Stimulated activated CD4-positive, alpha-beta T cell treated with anti-CD3 and anti-CD28 coated beads, TNF-alpha, amount 100 ng/mL, for 24 hours (primary cell): ENCODE measurements at regions not wholly inside any gene's neighbourhood (a gene's known extent, or its start where the extent isn't known, plus 50 kb on each side); places are given as distances from the start of the nearest gene placed in this dataset.
A peak's percentile ranks its signal among the peaks of the same experiment; 100 is the strongest.
"Not testable (repeated sequence)": the region's sequence is repeated elsewhere in the genome, so short reads cannot be mapped to it uniquely, and the experiment has no call there.

Experiments used
- DNase-seq, 3 experiments: peaks; one replicate each; pipeline ENCODE4 v3.0.0-alpha.2; 2020; ENCODE audit warnings: low read depth in 3 of 3

DNA sequence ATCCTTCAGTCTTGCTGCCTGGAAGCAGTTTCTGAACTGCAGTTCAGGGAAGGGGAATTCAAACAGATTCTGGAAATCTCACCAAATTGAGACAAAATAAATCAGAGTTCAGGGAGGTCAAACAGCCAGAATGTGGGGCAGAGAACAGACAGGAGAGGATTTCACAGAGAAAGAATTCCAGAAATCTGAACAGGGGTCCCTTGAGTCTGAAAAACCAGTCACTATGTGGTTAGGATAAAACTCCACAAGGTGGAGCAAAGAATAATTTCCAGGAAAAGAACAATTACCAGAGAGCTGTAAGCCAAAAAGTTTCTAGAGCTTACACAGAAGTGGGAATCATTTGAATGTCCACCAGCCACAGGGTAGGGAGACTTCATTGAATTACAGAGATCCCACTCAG, 84.7 kb downstream of the URB2 start:
- no peak for DNase-seq

DNA sequence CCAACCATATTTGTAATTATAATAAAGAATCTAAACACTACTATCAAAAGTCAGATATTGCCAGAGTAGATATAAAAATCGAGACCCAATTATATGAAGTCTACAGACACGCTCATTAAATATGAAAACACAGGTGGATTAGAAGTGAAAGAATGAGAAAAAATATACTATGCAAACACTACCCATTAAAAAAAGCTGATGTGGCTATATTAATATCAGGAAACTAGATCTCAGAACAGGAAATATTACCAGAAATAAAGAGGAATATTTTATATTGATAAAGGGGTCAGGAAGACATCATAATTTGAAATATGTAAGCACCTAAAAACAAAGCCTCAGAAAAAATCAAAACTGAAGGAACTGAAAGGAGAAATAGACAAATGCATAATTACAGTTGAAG, 88.3 kb downstream of the URB2 start:
- DNase-seq, result no peak

DNA sequence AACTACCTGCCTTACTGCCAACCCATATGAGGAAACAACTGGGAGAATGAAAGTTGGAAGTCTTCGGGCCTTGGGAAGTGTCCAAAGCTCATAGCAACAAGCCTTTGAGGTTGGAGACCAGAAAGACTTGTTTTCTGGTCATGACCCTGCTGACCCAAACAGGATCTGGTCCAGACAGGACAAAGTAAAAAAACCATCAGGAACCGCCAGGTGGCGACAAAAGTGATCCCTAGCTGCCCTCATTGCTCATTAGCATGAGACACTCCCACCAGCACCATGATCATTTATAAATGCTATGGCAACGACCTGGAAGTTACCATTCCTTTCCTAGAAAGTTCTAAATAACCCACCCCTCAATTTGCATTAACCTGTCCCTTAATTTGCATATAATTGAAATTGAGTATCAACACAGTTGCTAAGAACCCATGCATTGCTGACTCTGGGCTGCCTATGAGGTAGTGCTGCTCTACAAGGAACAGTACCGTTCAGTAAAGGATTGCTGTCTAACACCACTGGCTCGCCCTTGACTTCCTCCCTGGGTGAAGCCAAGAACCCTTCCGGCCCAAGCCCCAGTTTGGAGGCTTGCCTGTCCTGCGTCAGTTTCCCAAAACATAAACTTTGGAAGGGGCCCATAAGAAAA, 89.0 kb downstream of the URB2 start:
- DNase-seq, result peak in 2 of 3 experiments; percentile 25 to 34

- DNase-seq, result no peak
Observed at GRCh38 chr1:229716069-229716468, 90.0 kb downstream of the URB2 start.

- no peak for DNase-seq
Observed at GRCh38 chr1:229716704-229717103, 90.7 kb downstream of the URB2 start.

DNA sequence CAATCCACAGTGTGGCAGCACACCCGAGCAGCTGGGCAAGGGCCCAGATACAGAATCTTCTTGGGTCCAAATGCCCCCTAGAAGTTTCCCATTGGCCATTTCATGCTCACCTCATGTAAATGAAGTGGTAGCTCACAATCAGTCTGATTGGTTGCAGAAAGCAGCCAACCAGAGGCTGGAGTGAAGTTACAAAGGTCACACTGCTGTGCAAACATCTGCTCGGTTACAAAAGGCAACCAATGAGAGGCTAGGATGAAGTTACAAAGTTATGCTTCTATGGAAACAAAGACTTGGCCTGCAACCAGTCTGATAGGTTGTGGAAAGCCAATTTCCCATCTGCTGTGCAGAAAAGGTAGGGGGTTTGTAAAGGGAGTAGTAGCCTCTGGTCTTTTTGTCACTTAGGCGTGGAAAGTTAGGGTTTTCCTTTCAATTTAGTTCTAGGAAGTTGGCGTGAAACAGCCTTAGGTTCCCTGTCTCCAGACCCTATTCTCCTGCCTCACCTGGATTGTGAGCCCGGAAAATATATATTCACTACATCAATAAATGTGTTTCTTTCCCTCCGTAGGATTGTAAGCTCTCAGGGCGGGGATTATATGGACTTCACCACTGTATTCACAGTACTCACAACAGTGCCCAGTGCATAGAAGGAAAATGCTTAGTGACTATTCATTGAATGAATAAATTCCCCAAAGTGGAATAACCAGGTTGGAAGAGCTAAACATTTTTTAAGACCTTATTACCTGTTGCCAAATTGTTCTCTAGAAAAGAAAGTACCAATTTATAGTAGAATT, 91.9 kb downstream of the URB2 start:
- DNase-seq, result no peak

DNA sequence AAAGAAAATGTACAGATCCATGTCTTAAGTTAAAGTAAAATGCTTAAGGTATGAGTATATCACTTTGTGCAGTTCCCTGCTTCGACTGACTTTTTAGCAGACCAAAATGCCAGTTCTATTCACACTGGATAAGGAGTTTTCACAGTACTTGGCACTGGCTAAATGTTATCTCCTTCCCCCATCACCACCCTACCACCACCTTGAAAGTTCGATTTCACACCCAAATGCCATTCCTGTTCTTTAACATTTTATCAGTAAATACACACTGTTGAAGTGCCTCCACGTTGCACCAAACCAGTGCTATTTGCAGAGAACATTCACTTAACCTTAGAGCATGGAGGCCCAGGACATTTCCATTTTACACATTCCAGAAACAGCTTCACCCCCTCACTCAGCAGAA, 100.0 kb downstream of the URB2 start:
- DNase-seq, result no peak

- DNase-seq, result no peak
Observed at GRCh38 chr1:229729916-229730315, 103.9 kb downstream of the URB2 start.

DNA sequence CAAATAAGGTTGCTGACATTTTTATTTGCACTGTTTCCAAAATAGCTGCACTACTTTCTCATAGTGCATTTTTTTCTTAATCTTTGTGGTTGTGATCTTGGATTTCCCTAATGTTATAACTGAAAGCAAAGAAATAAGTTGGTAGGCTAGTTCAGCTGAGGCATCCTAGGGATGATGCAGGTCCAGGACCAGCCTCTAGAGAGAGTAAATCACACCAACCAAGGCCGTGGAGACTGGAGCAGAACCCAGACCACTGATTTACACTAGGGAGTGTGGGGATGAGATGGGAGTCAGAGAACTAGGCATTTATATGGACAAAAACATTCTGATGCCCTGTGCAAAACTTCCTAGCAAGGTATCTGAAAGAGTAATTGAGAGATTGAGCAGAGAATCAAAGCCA, 104.5 kb downstream of the URB2 start:
- DNase-seq, result no peak

GRCh38 chr1:229732061-229732460, 106.0 kb downstream of the URB2 start:
- DNase-seq, result no peak

GRCh38 chr1:229736376-229736775, 110.3 kb downstream of the URB2 start:
- no peak for DNase-seq

DNA sequence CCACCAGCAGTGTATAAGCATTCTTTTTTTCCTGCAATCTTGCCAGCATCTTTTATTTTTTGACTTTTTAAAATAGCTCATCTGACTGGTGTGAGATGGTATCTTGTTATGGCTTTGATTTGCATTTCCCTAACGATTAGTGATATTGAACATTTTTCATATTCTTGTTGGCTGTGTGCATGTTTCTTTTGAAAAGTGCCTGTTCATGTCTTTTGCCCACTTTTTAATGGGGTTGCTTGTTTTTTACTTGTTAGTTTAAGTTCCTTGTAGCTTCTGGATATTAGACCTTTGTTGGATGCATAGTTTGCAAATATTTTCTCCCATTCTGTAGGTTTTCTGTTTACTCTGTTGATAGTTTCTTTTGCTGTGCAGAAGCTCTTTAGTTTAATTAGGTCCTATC, 116.6 kb downstream of the URB2 start:
- not testable (repeated sequence) for DNase-seq

DNA sequence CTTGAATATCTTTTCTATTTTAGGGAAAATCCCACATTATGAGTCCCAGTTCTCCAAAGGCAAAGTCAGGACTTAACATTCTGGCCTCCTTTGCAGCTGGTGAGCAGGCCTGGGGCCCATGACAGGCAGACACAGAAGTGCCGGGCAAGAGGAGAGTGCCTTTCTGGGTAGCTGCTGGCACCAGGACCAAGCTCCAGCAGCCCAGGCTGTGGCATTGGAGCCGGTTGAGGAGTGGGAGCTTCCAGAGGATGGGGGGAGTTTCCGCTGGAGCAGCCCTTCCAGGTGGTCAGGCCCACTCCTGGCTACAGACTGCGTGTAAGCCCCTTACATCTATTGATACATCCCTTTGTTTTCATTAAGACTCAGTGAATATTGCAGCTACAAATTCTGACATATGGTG, 123.9 kb downstream of the URB2 start:
- no peak for DNase-seq

DNA sequence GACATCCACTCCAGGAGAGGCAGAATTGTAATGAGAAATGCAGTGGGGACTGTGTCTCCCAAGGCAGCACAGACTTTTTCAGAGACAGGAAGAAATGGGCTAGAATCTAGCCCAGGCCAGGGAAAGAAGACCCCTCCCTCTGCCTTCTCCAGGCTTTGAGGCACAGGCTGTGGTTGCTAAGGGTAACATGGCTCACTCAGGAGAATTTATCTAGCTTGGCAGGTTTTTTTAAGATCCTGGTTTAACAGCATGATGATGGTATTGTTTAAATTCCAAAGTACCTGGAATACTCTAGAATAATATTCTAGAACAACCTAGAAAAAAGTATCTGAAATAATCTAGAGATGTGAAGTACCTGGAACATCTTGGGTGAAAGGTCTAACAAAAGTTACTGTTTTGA, 125.6 kb downstream of the URB2 start:
- DNase-seq, result no peak

- no peak for DNase-seq
Observed at GRCh38 chr1:229752679-229753078, 126.6 kb downstream of the URB2 start.

DNA sequence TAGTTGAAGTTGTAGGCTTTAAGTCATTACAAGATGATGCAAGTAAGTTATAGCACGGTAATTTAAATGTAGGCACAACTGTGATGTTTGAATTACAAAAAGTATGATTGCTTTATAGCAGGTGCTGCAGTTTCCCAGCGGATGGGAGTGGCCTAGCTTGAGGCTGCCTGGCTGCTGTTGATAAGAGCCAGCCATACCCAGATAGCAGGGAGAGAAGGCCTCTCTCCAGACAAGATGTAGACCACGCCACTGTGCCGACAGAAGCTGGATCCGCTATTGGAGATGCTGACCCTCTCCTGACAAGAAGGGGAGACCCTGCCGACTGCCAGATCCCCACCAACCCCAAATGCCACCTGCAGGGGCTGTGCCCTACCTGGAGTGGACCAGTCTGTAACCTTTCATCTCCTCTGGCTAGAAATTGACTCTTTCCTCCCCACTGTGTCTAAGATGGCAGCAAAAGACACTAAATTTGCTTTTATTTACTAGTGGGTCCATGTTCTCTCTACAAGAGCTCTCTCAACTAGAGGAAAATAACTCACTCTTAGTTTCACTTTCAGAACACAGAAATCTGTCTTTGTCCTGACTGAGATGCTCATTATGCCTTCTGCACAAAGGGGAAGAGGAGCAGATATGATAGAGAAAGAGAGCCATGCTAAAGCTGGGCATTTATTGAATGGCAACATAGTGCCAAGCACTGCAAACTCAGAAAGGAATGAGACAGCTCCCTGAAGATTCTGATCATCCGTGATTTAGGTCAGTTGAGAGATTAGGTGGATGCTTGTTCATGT, 127.9 kb downstream of the URB2 start:
- no peak for DNase-seq

GRCh38 chr1:229756666-229757065, 130.6 kb downstream of the URB2 start:
- DNase-seq, result no peak

DNA sequence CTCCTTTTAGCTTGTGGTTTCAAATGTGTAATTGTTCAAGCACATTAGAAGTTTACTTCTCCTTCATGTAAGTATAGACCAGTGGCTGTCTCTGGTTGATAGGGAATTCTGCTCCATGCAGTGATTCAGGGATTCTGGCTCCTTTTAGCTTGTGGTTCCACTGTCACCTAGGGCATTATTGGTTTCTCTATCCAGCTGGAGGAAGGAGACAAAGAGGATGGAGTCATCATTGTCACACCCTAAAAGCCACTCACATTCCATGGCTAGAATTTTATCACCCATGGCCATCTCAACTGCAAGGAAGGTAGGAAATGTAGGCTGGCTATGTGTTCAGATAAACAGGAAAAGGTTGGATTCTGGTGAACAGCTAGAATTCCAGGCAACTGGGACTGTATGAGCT, 131.2 kb downstream of the URB2 start:
- no peak for DNase-seq

GRCh38 chr1:229758101-229759036, 132.3 kb downstream of the URB2 start:
- DNase-seq, result no peak

GRCh38 chr1:229759037-229759435, 133.0 kb downstream of the URB2 start:
- no peak for DNase-seq

- no peak for DNase-seq
Observed at GRCh38 chr1:229759586-229759985, 133.5 kb downstream of the URB2 start.
